ENCODE measurements at regions not wholly inside any gene's neighbourhood (a gene's known extent, or its start where the extent isn't known, plus 50 kb on each side); places are given as distances from the start of the nearest gene placed in this dataset.
"Not testable (repeated sequence)": the region's sequence is repeated elsewhere in the genome, so short reads cannot be mapped to it uniquely, and the experiment has no call there.

GRCh38 chr5:23433534-23434315 is 73.7 kb upstream of the PRDM9 start:
- no peak for TF ChIP-seq CTCF (IDR thresholded peaks at IDR 0.05; ENCODE audit: low read depth, low read length, missing control alignments)
- no peak for DNase-seq (ENCODE audit: extremely low read depth, low read depth)
- H3K4me3 ChIP-seq (replicated peaks; ENCODE audit: low read depth, low read length), result no peak overlapping the region

- no peak for TF ChIP-seq CTCF (IDR thresholded peaks at IDR 0.05; ENCODE audit: low read depth, low read length, missing control alignments)
- no peak for DNase-seq (ENCODE audit: extremely low read depth, low read depth)
- H3K4me3 ChIP-seq (replicated peaks; ENCODE audit: low read depth, low read length), result no peak overlapping the region
Observed at GRCh38 chr5:23428705-23429104, 78.7 kb upstream of the PRDM9 start.

GRCh38 chr5:23420214-23420613 is 87.2 kb upstream of the PRDM9 start:
- DNase-seq (ENCODE audit: extremely low read depth, low read depth); H3K4me3 ChIP-seq (replicated peaks; ENCODE audit: low read depth, low read length): not testable (repeated sequence)

GRCh38 chr5:23419115-23419514 is 88.3 kb upstream of the PRDM9 start:
- no peak for TF ChIP-seq CTCF (IDR thresholded peaks at IDR 0.05; ENCODE audit: low read depth, low read length, missing control alignments)
- no peak overlapping the region for H3K4me3 ChIP-seq (replicated peaks; ENCODE audit: low read depth, low read length)
- no peak for DNase-seq (ENCODE audit: extremely low read depth, low read depth)

GRCh38 chr5:23412515-23412914 is 94.9 kb upstream of the PRDM9 start:
- TF ChIP-seq CTCF (IDR thresholded peaks at IDR 0.05; ENCODE audit: low read depth, low read length, missing control alignments), result no peak
- DNase-seq (ENCODE audit: extremely low read depth, low read depth), result no peak
- no peak overlapping the region for H3K4me3 ChIP-seq (replicated peaks; ENCODE audit: low read depth, low read length)

GRCh38 chr5:23411994-23412393 is 95.4 kb upstream of the PRDM9 start:
- no peak overlapping the region for H3K4me3 ChIP-seq (replicated peaks; ENCODE audit: low read depth, low read length)
- no peak for TF ChIP-seq CTCF (IDR thresholded peaks at IDR 0.05; ENCODE audit: low read depth, low read length, missing control alignments)
- no peak for DNase-seq (ENCODE audit: extremely low read depth, low read depth)

- no peak overlapping the region for H3K4me3 ChIP-seq (replicated peaks; ENCODE audit: low read depth, low read length)
- no peak for TF ChIP-seq CTCF (IDR thresholded peaks at IDR 0.05; ENCODE audit: low read depth, low read length, missing control alignments)
- no peak for DNase-seq (ENCODE audit: extremely low read depth, low read depth)
Observed at GRCh38 chr5:23411200-23411599, 96.2 kb upstream of the PRDM9 start.

GRCh38 chr5:23410775-23411174 is 96.6 kb upstream of the PRDM9 start:
- DNase-seq (ENCODE audit: extremely low read depth, low read depth); H3K4me3 ChIP-seq (replicated peaks; ENCODE audit: low read depth, low read length): not testable (repeated sequence)

All from HFF-Myc (cell line).